ENCODE measurements at regions not wholly inside any gene's neighbourhood (a gene's known extent, or its start where the extent isn't known, plus 50 kb on each side); places are given as distances from the start of the nearest gene placed in this dataset.

GRCh38 chr12:107855471-107855870 lies 81.0 kb downstream of the ASCL4 start:
- no peak overlapping the region for H2BK12ac ChIP-seq (ENCODE audit: low read length)
- no peak overlapping the region for H3K23ac ChIP-seq (ENCODE audit: low read depth, low read length, poor library complexity)
- no peak overlapping the region for H3K14ac ChIP-seq (ENCODE audit: low read length)
- no peak overlapping the region for H4K91ac ChIP-seq (ENCODE audit: low read depth, low read length, poor library complexity)
- no peak overlapping the region for H2AK5ac ChIP-seq (ENCODE audit: low read depth, low read length)
- no peak overlapping the region for H2BK5ac ChIP-seq (ENCODE audit: low read length)
- H3K9me3 ChIP-seq (replicated peaks in 1 of 2; ENCODE audit: control insufficient read depth in 2 of 2, insufficient read depth in 1 of 2, low read depth in 1 of 2, low read length in 2 of 2), result no peaks in the 10 kb centered on the region
- H3K27me3 ChIP-seq (ENCODE audit: control insufficient read depth in 3 of 3, insufficient read depth in 3 of 3, low read depth in 1 of 3, low read length in 3 of 3), result peaks cover 0 to 66% (median 0%) of the 10 kb centered on the region in 3 experiments
- H3K9ac ChIP-seq (ENCODE audit: low read depth, low read length, poor library complexity), result no peak overlapping the region
- H3K4me3 ChIP-seq (ENCODE audit: low read length in 2 of 2), result no peak overlapping the region
- no peak overlapping the region for H2BK120ac ChIP-seq (ENCODE audit: low read depth, low read length)
- no CpG with 5 or more reads among the region's 2 CpGs for WGBS, 2 donors (ENCODE audit: extremely low coverage in 2 of 2, insufficient read length in 2 of 2, insufficient replicate concordance in 1 of 2)
- no peak overlapping the region for H4K8ac ChIP-seq (ENCODE audit: low read depth, low read length)
- no peak overlapping the region for H2AFZ ChIP-seq (ENCODE audit: low read length)
- no peak overlapping the region for H3K18ac ChIP-seq (ENCODE audit: low read length)
- no peak overlapping the region for H3K4ac ChIP-seq (ENCODE audit: low read length)
- no peak overlapping the region for H3K4me2 ChIP-seq (ENCODE audit: insufficient read depth, low read length, poor library complexity, severe bottlenecking)
- no peaks in the 10 kb centered on the region for H3K4me1 ChIP-seq (ENCODE audit: control insufficient read depth in 2 of 2, insufficient read depth in 1 of 2, low read depth in 1 of 2, low read length in 2 of 2)
- no peak overlapping the region for H2BK15ac ChIP-seq (ENCODE audit: low read length)
- H3K36me3 ChIP-seq (replicated peaks in 1 of 2; ENCODE audit: control insufficient read depth in 2 of 2, insufficient read depth in 2 of 2, low read length in 2 of 2), result no peaks in the 10 kb centered on the region
- no peaks in the 10 kb centered on the region for H3K79me1 ChIP-seq (ENCODE audit: low read depth, low read length)
- DNase-seq (ENCODE audit: low spot score), result no peak
- H3K27ac ChIP-seq (replicated peaks; ENCODE audit: low read length), result no peak overlapping the region

- H3K79me1 ChIP-seq (ENCODE audit: low read depth, low read length), result no peaks in the 10 kb centered on the region
- no CpG with 5 or more reads among the region's 2 CpGs for WGBS, 2 donors (ENCODE audit: extremely low coverage in 2 of 2, insufficient read length in 2 of 2, insufficient replicate concordance in 1 of 2)
- H3K27ac ChIP-seq (replicated peaks; ENCODE audit: low read length), result no peak overlapping the region
- H3K4ac ChIP-seq (ENCODE audit: low read length), result no peak overlapping the region
- H2BK12ac ChIP-seq (ENCODE audit: low read length), result no peak overlapping the region
- no peak overlapping the region for H4K91ac ChIP-seq (ENCODE audit: low read depth, low read length, poor library complexity)
- DNase-seq (ENCODE audit: low spot score), result no peak
- no peaks in the 10 kb centered on the region for H3K4me1 ChIP-seq (ENCODE audit: control insufficient read depth in 2 of 2, insufficient read depth in 1 of 2, low read depth in 1 of 2, low read length in 2 of 2)
- H2AFZ ChIP-seq (ENCODE audit: low read length), result no peak overlapping the region
- H4K8ac ChIP-seq (ENCODE audit: low read depth, low read length), result no peak overlapping the region
- no peaks in the 10 kb centered on the region for H3K36me3 ChIP-seq (replicated peaks in 1 of 2; ENCODE audit: control insufficient read depth in 2 of 2, insufficient read depth in 2 of 2, low read length in 2 of 2)
- no peak overlapping the region for H2BK15ac ChIP-seq (ENCODE audit: low read length)
- no peak overlapping the region for H3K23ac ChIP-seq (ENCODE audit: low read depth, low read length, poor library complexity)
- H2BK120ac ChIP-seq (ENCODE audit: low read depth, low read length), result no peak overlapping the region
- no peak overlapping the region for H3K9ac ChIP-seq (ENCODE audit: low read depth, low read length, poor library complexity)
- no peak overlapping the region for H3K4me3 ChIP-seq (ENCODE audit: low read length in 2 of 2)
- peaks cover 0 to 67% (median 0%) of the 10 kb centered on the region in 3 experiments for H3K27me3 ChIP-seq (ENCODE audit: control insufficient read depth in 3 of 3, insufficient read depth in 3 of 3, low read depth in 1 of 3, low read length in 3 of 3)
- no peak overlapping the region for H2BK5ac ChIP-seq (ENCODE audit: low read length)
- H3K18ac ChIP-seq (ENCODE audit: low read length), result no peak overlapping the region
- H3K9me3 ChIP-seq (replicated peaks in 1 of 2; ENCODE audit: control insufficient read depth in 2 of 2, insufficient read depth in 1 of 2, low read depth in 1 of 2, low read length in 2 of 2), result no peaks in the 10 kb centered on the region
- H3K14ac ChIP-seq (ENCODE audit: low read length), result no peak overlapping the region
- no peak overlapping the region for H3K4me2 ChIP-seq (ENCODE audit: insufficient read depth, low read length, poor library complexity, severe bottlenecking)
- H2AK5ac ChIP-seq (ENCODE audit: low read depth, low read length), result no peak overlapping the region
These were observed 81.6 kb downstream of the ASCL4 start for GRCh38 chr12:107856096-107856495.

- Histone ChIP-seq H3K4me1 (ENCODE audit: control insufficient read depth in 2 of 2, insufficient read depth in 1 of 2, low read depth in 1 of 2, low read length in 2 of 2) (no peaks in the 10 kb centered on the region), H3K4me3 (ENCODE audit: low read length in 2 of 2) (no peak overlapping the region), H3K27ac (replicated peaks; ENCODE audit: low read length) (no peak overlapping the region), H4K8ac (ENCODE audit: low read depth, low read length) (no peak overlapping the region), H2BK5ac (ENCODE audit: low read length) (no peak overlapping the region), H3K14ac (ENCODE audit: low read length) (no peak overlapping the region), H2AK5ac (ENCODE audit: low read depth, low read length) (no peak overlapping the region), H3K4ac (ENCODE audit: low read length) (no peak overlapping the region), H4K91ac (ENCODE audit: low read depth, low read length, poor library complexity) (no peak overlapping the region), H3K9ac (ENCODE audit: low read depth, low read length, poor library complexity) (no peak overlapping the region), H3K79me1 (ENCODE audit: low read depth, low read length) (no peaks in the 10 kb centered on the region), H3K18ac (ENCODE audit: low read length) (no peak overlapping the region), H2BK120ac (ENCODE audit: low read depth, low read length) (no peak overlapping the region), H3K9me3 (replicated peaks in 1 of 2; ENCODE audit: control insufficient read depth in 2 of 2, insufficient read depth in 1 of 2, low read depth in 1 of 2, low read length in 2 of 2) (no peaks in the 10 kb centered on the region), H2AFZ (ENCODE audit: low read length) (no peak overlapping the region), H3K23ac (ENCODE audit: low read depth, low read length, poor library complexity) (no peak overlapping the region), H3K36me3 (replicated peaks in 1 of 2; ENCODE audit: control insufficient read depth in 2 of 2, insufficient read depth in 2 of 2, low read length in 2 of 2) (no peaks in the 10 kb centered on the region), H3K4me2 (ENCODE audit: insufficient read depth, low read length, poor library complexity, severe bottlenecking) (no peak overlapping the region), H2BK15ac (ENCODE audit: low read length) (no peak overlapping the region), H3K27me3 (ENCODE audit: control insufficient read depth in 3 of 3, insufficient read depth in 3 of 3, low read depth in 1 of 3, low read length in 3 of 3) (peaks cover 0 to 73% (median 0%) of the 10 kb centered on the region in 3 experiments), H2BK12ac (ENCODE audit: low read length) (no peak overlapping the region)
- WGBS, 2 donors (ENCODE audit: extremely low coverage in 2 of 2, insufficient read length in 2 of 2, insufficient replicate concordance in 1 of 2), result no CpG with 5 or more reads among the region's 4 CpGs
- DNase-seq (ENCODE audit: low spot score), result no peak
These were observed 82.7 kb downstream of the ASCL4 start for GRCh38 chr12:107857191-107857590.

- Histone ChIP-seq H3K79me1 (ENCODE audit: low read depth, low read length) (no peaks in the 10 kb centered on the region), H3K4me3 (ENCODE audit: low read length in 2 of 2) (no peak overlapping the region), H4K8ac (ENCODE audit: low read depth, low read length) (no peak overlapping the region), H3K27me3 (ENCODE audit: control insufficient read depth in 3 of 3, insufficient read depth in 3 of 3, low read depth in 1 of 3, low read length in 3 of 3) (peaks cover 0 to 76% (median 9%) of the 10 kb centered on the region in 3 experiments), H2BK12ac (ENCODE audit: low read length) (no peak overlapping the region), H3K14ac (ENCODE audit: low read length) (no peak overlapping the region), H3K27ac (replicated peaks; ENCODE audit: low read length) (no peak overlapping the region), H2AFZ (ENCODE audit: low read length) (no peak overlapping the region), H3K23ac (ENCODE audit: low read depth, low read length, poor library complexity) (no peak overlapping the region), H3K36me3 (replicated peaks in 1 of 2; ENCODE audit: control insufficient read depth in 2 of 2, insufficient read depth in 2 of 2, low read length in 2 of 2) (no peaks in the 10 kb centered on the region), H3K9me3 (replicated peaks in 1 of 2; ENCODE audit: control insufficient read depth in 2 of 2, insufficient read depth in 1 of 2, low read depth in 1 of 2, low read length in 2 of 2) (no peaks in the 10 kb centered on the region), H4K91ac (ENCODE audit: low read depth, low read length, poor library complexity) (no peak overlapping the region), H3K4me2 (ENCODE audit: insufficient read depth, low read length, poor library complexity, severe bottlenecking) (no peak overlapping the region), H2BK5ac (ENCODE audit: low read length) (no peak overlapping the region), H3K4ac (ENCODE audit: low read length) (no peak overlapping the region), H3K4me1 (ENCODE audit: control insufficient read depth in 2 of 2, insufficient read depth in 1 of 2, low read depth in 1 of 2, low read length in 2 of 2) (peaks cover 0 to 1% of the 10 kb centered on the region in 2 donors), H2BK120ac (ENCODE audit: low read depth, low read length) (no peak overlapping the region), H2AK5ac (ENCODE audit: low read depth, low read length) (no peak overlapping the region), H3K9ac (ENCODE audit: low read depth, low read length, poor library complexity) (no peak overlapping the region), H3K18ac (ENCODE audit: low read length) (no peak overlapping the region), H2BK15ac (ENCODE audit: low read length) (no peak overlapping the region)
- WGBS, 2 donors (ENCODE audit: extremely low coverage in 2 of 2, insufficient read length in 2 of 2, insufficient replicate concordance in 1 of 2), result no CpG with 5 or more reads among the region's 2 CpGs
- no peak for DNase-seq (ENCODE audit: low spot score)
These were observed 84.9 kb downstream of the ASCL4 start for GRCh38 chr12:107859367-107859766.
